Mesothelial cell of epicardium (in vitro differentiated cells): ENCODE measurements at regions not wholly inside any gene's neighbourhood (a gene's known extent, or its start where the extent isn't known, plus 50 kb on each side); places are given as distances from the start of the nearest gene placed in this dataset.

Source experiments
- DNase-seq, 2 experiments: peaks; one replicate each; pipeline ENCODE4 v3.0.0; 2021; ENCODE audit warnings: low spot score in 2 of 2; ENCODE audit not compliant: unreplicated experiment in 2 of 2
- H3K27ac Mint-ChIP-seq: 2 replicates; pipeline ENCODE4 v1.8.0; 2021; ENCODE audit warnings: mixed read lengths
- H3K27me3 Mint-ChIP-seq: 2 replicates; pipeline ENCODE4 v1.8.0; 2021; ENCODE audit warnings: low read depth, mixed read lengths
- H3K36me3 Mint-ChIP-seq: 2 replicates; pipeline ENCODE4 v1.8.0; 2021; ENCODE audit warnings: mixed read lengths
- H3K4me1 Mint-ChIP-seq: 2 replicates; pipeline ENCODE4 v1.8.0; 2021; ENCODE audit warnings: mixed read lengths
- H3K4me3 Mint-ChIP-seq: 2 replicates; pipeline ENCODE4 v1.8.0; 2021; ENCODE audit warnings: mild to moderate bottlenecking, moderate library complexity, mixed read lengths
- H3K9me3 Mint-ChIP-seq: 2 replicates; pipeline ENCODE4 v1.8.0; 2021; ENCODE audit warnings: mixed read lengths
- TF ChIP-seq, protein P1 (sequence below): fragments of 200-600 bp; sonication (generic); IDR thresholded peaks from one replicate; pipeline ENCODE4 v1.5.0; 2021; ENCODE audit warnings: antibody characterized with exemption; ENCODE audit not compliant: unreplicated experiment

DNA sequence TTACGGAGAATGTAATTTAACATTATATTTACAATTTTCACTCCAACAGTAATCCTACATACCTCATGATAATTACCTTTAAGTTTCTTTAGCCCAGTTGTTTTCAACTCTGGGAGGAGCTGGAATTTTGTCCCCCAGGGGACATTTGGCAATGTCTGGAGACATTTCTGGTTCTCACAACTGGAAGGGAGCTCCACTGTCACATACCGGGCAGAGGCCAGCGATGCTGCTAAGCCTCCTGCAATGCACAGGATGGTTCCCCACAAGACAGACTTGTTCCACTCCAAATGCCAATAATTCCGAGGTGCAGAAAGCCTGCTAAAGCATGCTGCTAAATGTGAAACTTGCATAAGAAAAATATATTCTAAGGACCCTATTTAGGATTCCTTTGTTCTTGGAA, 251.1 kb upstream of the IRX5 start:
- TF ChIP-seq, protein P1, sequence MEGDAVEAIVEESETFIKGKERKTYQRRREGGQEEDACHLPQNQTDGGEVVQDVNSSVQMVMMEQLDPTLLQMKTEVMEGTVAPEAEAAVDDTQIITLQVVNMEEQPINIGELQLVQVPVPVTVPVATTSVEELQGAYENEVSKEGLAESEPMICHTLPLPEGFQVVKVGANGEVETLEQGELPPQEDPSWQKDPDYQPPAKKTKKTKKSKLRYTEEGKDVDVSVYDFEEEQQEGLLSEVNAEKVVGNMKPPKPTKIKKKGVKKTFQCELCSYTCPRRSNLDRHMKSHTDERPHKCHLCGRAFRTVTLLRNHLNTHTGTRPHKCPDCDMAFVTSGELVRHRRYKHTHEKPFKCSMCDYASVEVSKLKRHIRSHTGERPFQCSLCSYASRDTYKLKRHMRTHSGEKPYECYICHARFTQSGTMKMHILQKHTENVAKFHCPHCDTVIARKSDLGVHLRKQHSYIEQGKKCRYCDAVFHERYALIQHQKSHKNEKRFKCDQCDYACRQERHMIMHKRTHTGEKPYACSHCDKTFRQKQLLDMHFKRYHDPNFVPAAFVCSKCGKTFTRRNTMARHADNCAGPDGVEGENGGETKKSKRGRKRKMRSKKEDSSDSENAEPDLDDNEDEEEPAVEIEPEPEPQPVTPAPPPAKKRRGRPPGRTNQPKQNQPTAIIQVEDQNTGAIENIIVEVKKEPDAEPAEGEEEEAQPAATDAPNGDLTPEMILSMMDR = no peak
- no peak overlapping the region for H3K27ac Mint-ChIP-seq
- DNase-seq = no peak
- no peak overlapping the region for H3K4me3 Mint-ChIP-seq
- H3K36me3 Mint-ChIP-seq = no peaks in the 10 kb centered on the region
- no peaks in the 10 kb centered on the region for H3K9me3 Mint-ChIP-seq
- peaks cover 5% of the 10 kb centered on the region for H3K4me1 Mint-ChIP-seq
- peaks cover 15% of the 10 kb centered on the region for H3K27me3 Mint-ChIP-seq

DNA sequence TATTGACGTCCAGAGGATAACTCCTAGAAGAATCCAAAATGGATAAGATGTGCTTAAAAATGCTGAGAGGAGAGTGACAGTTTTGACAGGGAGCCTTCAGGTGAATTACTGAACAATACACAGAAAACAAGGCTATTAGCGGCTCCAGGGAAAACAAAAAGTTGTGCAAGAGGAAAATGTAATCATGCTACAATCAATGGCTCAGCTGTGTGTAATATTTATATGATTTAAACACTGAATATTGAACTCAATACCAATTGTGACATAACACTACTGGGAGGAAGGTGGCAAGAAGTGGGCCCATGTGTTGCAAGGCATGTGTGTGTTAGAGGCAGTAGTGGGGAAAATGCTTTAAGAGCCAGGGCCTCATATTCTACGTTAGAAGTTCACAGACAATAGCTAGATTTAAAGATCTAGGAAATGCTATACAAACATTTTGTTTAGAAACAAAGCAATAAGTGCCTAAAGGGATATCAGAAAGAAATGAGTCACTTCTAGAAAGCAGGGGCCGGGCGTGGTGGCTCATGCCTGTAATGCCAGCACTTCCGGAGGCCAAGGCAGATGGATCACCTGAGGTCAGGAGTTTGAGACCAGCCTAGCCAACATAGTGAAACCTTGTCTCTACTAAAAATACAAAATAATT, 253.2 kb upstream of the IRX5 start:
- peaks cover 5% of the 10 kb centered on the region for H3K27me3 Mint-ChIP-seq
- no peaks in the 10 kb centered on the region for H3K9me3 Mint-ChIP-seq
- TF ChIP-seq, protein P1 = no peak
- peaks cover 5% of the 10 kb centered on the region for H3K4me1 Mint-ChIP-seq
- H3K36me3 Mint-ChIP-seq = no peaks in the 10 kb centered on the region
- DNase-seq = no peak
- H3K27ac Mint-ChIP-seq = no peak overlapping the region
- H3K4me3 Mint-ChIP-seq = no peak overlapping the region

DNA sequence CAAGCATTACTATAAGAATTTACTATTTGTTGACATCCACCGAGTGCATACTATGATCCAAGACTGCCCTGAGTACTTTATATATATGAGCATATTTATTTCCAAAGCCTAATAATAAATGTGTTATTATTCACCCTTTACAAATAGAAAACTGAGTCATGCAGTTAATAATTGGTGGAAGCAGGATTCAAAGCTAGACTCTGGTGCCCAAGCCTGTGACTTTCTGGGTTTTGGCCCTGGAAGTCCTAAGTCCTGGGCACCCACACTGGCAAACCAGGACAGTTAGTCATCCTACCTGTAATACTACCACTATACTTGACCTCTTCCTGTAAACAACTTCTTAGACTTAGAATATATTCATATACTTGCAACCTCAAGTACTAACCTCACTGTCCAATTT, 257.4 kb upstream of the IRX5 start:
- H3K4me1 Mint-ChIP-seq = peaks cover 2% of the 10 kb centered on the region
- H3K27ac Mint-ChIP-seq = no peak overlapping the region
- peaks cover 16% of the 10 kb centered on the region for H3K9me3 Mint-ChIP-seq
- DNase-seq = no peak
- H3K4me3 Mint-ChIP-seq = no peak overlapping the region
- TF ChIP-seq, protein P1 = no peak
- H3K27me3 Mint-ChIP-seq = peaks cover 5% of the 10 kb centered on the region
- H3K36me3 Mint-ChIP-seq = no peaks in the 10 kb centered on the region

DNA sequence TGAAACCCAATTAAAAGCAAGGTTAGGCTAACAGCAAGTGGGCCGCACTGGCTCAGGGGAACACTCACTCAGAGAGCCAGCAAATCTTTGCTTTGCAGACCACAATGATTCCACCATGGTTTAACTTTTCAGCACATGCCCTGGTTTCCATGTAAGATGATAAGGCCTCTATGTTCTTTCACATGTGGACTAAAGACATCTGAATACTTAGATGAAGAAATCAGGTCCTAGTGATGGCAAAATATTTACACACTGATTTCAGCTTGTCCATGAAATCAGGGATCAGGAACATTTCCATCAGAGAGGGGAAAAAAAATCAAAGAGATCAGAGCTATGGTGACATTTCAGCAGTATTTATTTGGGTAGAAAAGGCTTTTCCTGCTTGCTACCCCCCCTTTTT, 258.2 kb upstream of the IRX5 start:
- peaks cover 17% of the 10 kb centered on the region for H3K9me3 Mint-ChIP-seq
- no peak overlapping the region for H3K27ac Mint-ChIP-seq

DNA sequence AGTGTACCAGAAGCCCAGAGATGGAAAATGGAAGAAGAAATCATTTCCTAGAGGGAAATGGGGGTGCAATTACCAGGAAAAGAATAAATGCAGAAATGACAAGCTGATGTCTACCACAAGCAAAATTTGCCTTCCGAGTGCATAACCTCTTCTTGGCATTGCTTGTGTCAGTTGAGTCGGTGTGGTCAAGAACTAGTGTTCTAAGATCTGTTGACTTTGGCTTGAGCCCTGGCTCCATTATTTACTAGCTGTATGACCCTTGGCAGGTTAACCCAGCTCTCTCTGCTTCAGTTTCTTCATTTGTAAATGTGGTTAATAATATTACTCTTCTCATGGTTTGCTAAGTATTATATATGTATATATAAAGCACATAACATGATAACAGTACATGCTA, 273.0 kb upstream of the IRX5 start:
- no peak overlapping the region for H3K27ac Mint-ChIP-seq
- H3K4me1 Mint-ChIP-seq = peaks cover 28% of the 10 kb centered on the region
- H3K27me3 Mint-ChIP-seq = peaks cover 5% of the 10 kb centered on the region
- TF ChIP-seq, protein P1 = no peak
- H3K4me3 Mint-ChIP-seq = no peak overlapping the region
- H3K9me3 Mint-ChIP-seq = peaks cover 5% of the 10 kb centered on the region
- no peak for DNase-seq
- H3K36me3 Mint-ChIP-seq = no peaks in the 10 kb centered on the region

More for the DNA sequence above, 258.2 kb upstream of the IRX5 start:
- Mint-ChIP-seq H3K36me3 (no peaks in the 10 kb centered on the region), H3K27me3 (peaks cover 5% of the 10 kb centered on the region), H3K4me3 (no peak overlapping the region), H3K4me1 (no peaks in the 10 kb centered on the region)
- DNase-seq = no peak
- TF ChIP-seq, protein P1 = no peak
